Astrocyte (in vitro differentiated cells and primary cell): ENCODE measurements at regions not wholly inside any gene's neighbourhood (a gene's known extent, or its start where the extent isn't known, plus 50 kb on each side); places are given as distances from the start of the nearest gene placed in this dataset.

Experiments used
- DNase-seq: peaks from one replicate; pipeline ENCODE4 v3.0.0-alpha.2; 2010; ENCODE audit warnings: low read depth
- FAIRE-seq: peaks from 2 replicates; lab custom pipeline; 2011; peaks lifted over from hg19 to GRCh38; lab: Jason Lieb, UNC
- H2AFZ ChIP-seq: 2 replicates; pipeline ENCODE4 v1.6.0; 2012; ENCODE audit warnings: low read depth, low read length, inconsistent platforms
- H3K27ac ChIP-seq: 2 replicates; pipeline ENCODE4 v1.5.1; 2011; ENCODE audit warnings: low read depth, low read length, inconsistent platforms
- H3K27me3 ChIP-seq: 2 replicates; pipeline ENCODE4 v1.6.0; 2011; ENCODE audit warnings: low read length, inconsistent platforms; ENCODE audit not compliant: insufficient read depth
- H3K36me3 ChIP-seq: 2 replicates; pipeline ENCODE4 v1.5.1; 2011; ENCODE audit warnings: low read length, inconsistent platforms; ENCODE audit not compliant: insufficient read depth
- H3K4me1 ChIP-seq: 2 replicates; pipeline ENCODE4 v1.5.1; 2011; ENCODE audit warnings: low read length, inconsistent platforms; ENCODE audit not compliant: insufficient read depth
- H3K4me2 ChIP-seq: 2 replicates; pipeline ENCODE4 v1.6.0; 2012; ENCODE audit warnings: low read length, inconsistent platforms
- H3K4me3 ChIP-seq: 2 replicates; pipeline ENCODE4 v1.5.1; 2011; ENCODE audit warnings: low read depth, mild to moderate bottlenecking, low read length, inconsistent platforms; ENCODE audit not compliant: insufficient read depth
- H3K79me2 ChIP-seq: 2 replicates; pipeline ENCODE4 v1.6.0; 2012; ENCODE audit warnings: mild to moderate bottlenecking, low read length, inconsistent platforms; ENCODE audit not compliant: insufficient read depth
- H3K9ac ChIP-seq: 2 replicates; pipeline ENCODE4 v1.6.0; 2012; ENCODE audit warnings: mild to moderate bottlenecking, low read length, inconsistent platforms
- H3K9me3 ChIP-seq: 2 replicates; pipeline ENCODE4 v1.5.1; 2012; ENCODE audit warnings: low read depth, mild to moderate bottlenecking, low read length, inconsistent platforms; ENCODE audit not compliant: insufficient read depth
- H4K20me1 ChIP-seq: 2 replicates; pipeline ENCODE4 v1.6.0; 2012; ENCODE audit warnings: low read length, inconsistent platforms; ENCODE audit not compliant: insufficient read depth
- H3K27ac Mint-ChIP-seq: one replicate; pipeline ENCODE4 v1.8.0; 2021; ENCODE audit warnings: mild to moderate bottlenecking, mixed read lengths; ENCODE audit not compliant: unreplicated experiment
- H3K27me3 Mint-ChIP-seq: one replicate; pipeline ENCODE4 v1.8.0; 2021; ENCODE audit warnings: low read depth, mixed read lengths; ENCODE audit not compliant: unreplicated experiment
- H3K36me3 Mint-ChIP-seq: one replicate; pipeline ENCODE4 v1.8.0; 2021; ENCODE audit warnings: low read depth, mixed read lengths; ENCODE audit not compliant: unreplicated experiment
- H3K4me1 Mint-ChIP-seq: one replicate; pipeline ENCODE4 v1.8.0; 2021; ENCODE audit warnings: low read depth, mixed read lengths; ENCODE audit not compliant: unreplicated experiment
- H3K4me3 Mint-ChIP-seq: one replicate; pipeline ENCODE4 v1.8.0; 2021; ENCODE audit warnings: mild to moderate bottlenecking, moderate library complexity, mixed read lengths; ENCODE audit not compliant: unreplicated experiment
- H3K9me3 Mint-ChIP-seq: one replicate; pipeline ENCODE4 v1.8.0; 2021; ENCODE audit warnings: mild to moderate bottlenecking, mixed read lengths; ENCODE audit not compliant: unreplicated experiment
- EZH2 ChIP-seq: IDR thresholded peaks from 2 replicates; pipeline ENCODE4 v1.6.1; 2012; ENCODE audit warnings: mild to moderate bottlenecking, low read length, inconsistent platforms; ENCODE audit not compliant: insufficient read depth
- TF ChIP-seq, protein P1 (sequence below): IDR thresholded peaks from 2 replicates; pipeline ENCODE4 v1.5.1; 2011; ENCODE audit warnings: low read depth, mild to moderate bottlenecking, inconsistent platforms, low read length, moderate library complexity; ENCODE audit not compliant: insufficient read depth

- Histone ChIP-seq H4K20me1 (no peaks in the 10 kb centered on the region), H3K4me1 (no peaks in the 10 kb centered on the region), H2AFZ (no peak overlapping the region), H3K27ac (no peak overlapping the region), H3K9me3 (no peaks in the 10 kb centered on the region), H3K4me3 (no peak overlapping the region), H3K4me2 (no peak overlapping the region), H3K9ac (no peak overlapping the region), H3K36me3 (no peaks in the 10 kb centered on the region), H3K79me2 (no peaks in the 10 kb centered on the region), H3K27me3 (no peaks in the 10 kb centered on the region)
- peaks cover 3% of the 10 kb centered on the region for H3K36me3 Mint-ChIP-seq
- TF ChIP-seq, protein P1, sequence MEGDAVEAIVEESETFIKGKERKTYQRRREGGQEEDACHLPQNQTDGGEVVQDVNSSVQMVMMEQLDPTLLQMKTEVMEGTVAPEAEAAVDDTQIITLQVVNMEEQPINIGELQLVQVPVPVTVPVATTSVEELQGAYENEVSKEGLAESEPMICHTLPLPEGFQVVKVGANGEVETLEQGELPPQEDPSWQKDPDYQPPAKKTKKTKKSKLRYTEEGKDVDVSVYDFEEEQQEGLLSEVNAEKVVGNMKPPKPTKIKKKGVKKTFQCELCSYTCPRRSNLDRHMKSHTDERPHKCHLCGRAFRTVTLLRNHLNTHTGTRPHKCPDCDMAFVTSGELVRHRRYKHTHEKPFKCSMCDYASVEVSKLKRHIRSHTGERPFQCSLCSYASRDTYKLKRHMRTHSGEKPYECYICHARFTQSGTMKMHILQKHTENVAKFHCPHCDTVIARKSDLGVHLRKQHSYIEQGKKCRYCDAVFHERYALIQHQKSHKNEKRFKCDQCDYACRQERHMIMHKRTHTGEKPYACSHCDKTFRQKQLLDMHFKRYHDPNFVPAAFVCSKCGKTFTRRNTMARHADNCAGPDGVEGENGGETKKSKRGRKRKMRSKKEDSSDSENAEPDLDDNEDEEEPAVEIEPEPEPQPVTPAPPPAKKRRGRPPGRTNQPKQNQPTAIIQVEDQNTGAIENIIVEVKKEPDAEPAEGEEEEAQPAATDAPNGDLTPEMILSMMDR = no peak
- no peak for TF ChIP-seq EZH2
- no peak overlapping the region for H3K27ac Mint-ChIP-seq
- DNase-seq (no peak), FAIRE-seq (no peak)
- no peak overlapping the region for H3K4me3 Mint-ChIP-seq
- H3K4me1 Mint-ChIP-seq = no peaks in the 10 kb centered on the region
- peaks cover 16% of the 10 kb centered on the region for H3K27me3 Mint-ChIP-seq
- H3K9me3 Mint-ChIP-seq = peaks cover 28% of the 10 kb centered on the region
Observed at GRCh38 chr12:3409662-3410061, 81.3 kb upstream of the PRMT8 start.

GRCh38 chr12:3416159-3416558, 74.8 kb upstream of the PRMT8 start:
- FAIRE-seq (no peak), DNase-seq (no peak)
- Histone ChIP-seq H3K4me3 (no peak overlapping the region), H4K20me1 (no peaks in the 10 kb centered on the region), H3K9me3 (no peaks in the 10 kb centered on the region), H3K27me3 (no peaks in the 10 kb centered on the region), H3K36me3 (no peaks in the 10 kb centered on the region), H3K79me2 (no peaks in the 10 kb centered on the region), H3K4me2 (no peak overlapping the region), H3K27ac (no peak overlapping the region), H3K9ac (no peak overlapping the region), H3K4me1 (no peaks in the 10 kb centered on the region), H2AFZ (no peak overlapping the region)
- H3K9me3 Mint-ChIP-seq = no peaks in the 10 kb centered on the region
- peaks cover 2% of the 10 kb centered on the region for H3K36me3 Mint-ChIP-seq
- H3K27ac Mint-ChIP-seq = no peak overlapping the region
- TF ChIP-seq, protein P1 = no peak
- TF ChIP-seq EZH2 = no peak
- no peak overlapping the region for H3K4me3 Mint-ChIP-seq
- H3K4me1 Mint-ChIP-seq = no peaks in the 10 kb centered on the region
- H3K27me3 Mint-ChIP-seq = peaks cover 57% of the 10 kb centered on the region

DNA sequence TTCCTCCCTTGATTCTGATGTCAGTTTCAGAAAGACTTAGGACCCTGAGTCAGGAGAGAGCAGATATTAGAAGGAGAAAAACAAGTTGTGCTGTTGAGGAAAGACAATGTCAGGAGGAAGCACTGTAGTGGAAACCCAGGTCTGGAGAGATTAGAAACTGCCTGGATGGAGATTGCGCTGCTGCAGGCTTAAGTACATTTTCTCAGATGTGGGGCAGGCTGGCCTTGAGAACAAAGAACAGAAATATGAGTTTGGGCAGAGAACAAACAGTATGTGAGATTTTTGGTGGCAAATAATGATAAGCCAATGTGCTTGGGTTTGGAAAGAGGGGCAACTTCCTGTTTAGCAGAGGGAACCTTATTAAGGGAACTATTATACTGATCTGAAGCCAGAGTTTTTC, 74.3 kb upstream of the PRMT8 start:
- TF ChIP-seq, protein P1 = no peak
- no peak for TF ChIP-seq EZH2
- no peaks in the 10 kb centered on the region for H3K9me3 Mint-ChIP-seq

More for the DNA sequence above, 74.3 kb upstream of the PRMT8 start:
- H3K27me3 ChIP-seq = no peaks in the 10 kb centered on the region
- peaks cover 59% of the 10 kb centered on the region for H3K27me3 Mint-ChIP-seq
- no peaks in the 10 kb centered on the region for H3K79me2 ChIP-seq
- H3K36me3 Mint-ChIP-seq = peaks cover 2% of the 10 kb centered on the region
- DNase-seq = no peak
- H3K9ac ChIP-seq = no peak overlapping the region
- no peak overlapping the region for H3K4me2 ChIP-seq
- H3K4me1 Mint-ChIP-seq = no peaks in the 10 kb centered on the region
- H3K4me3 Mint-ChIP-seq = no peak overlapping the region
- H3K4me1 ChIP-seq = no peaks in the 10 kb centered on the region
- no peaks in the 10 kb centered on the region for H3K9me3 ChIP-seq
- H3K27ac Mint-ChIP-seq = no peak overlapping the region
- FAIRE-seq = no peak
- no peak overlapping the region for H2AFZ ChIP-seq
- H3K27ac ChIP-seq = no peak overlapping the region
- no peaks in the 10 kb centered on the region for H4K20me1 ChIP-seq
- no peaks in the 10 kb centered on the region for H3K36me3 ChIP-seq
- no peak overlapping the region for H3K4me3 ChIP-seq
